ENCODE measurements at regions not wholly inside any gene's neighbourhood (a gene's known extent, or its start where the extent isn't known, plus 50 kb on each side); places are given as distances from the start of the nearest gene placed in this dataset.
"Not testable (repeated sequence)": the region's sequence is repeated elsewhere in the genome, so short reads cannot be mapped to it uniquely, and the experiment has no call there.

DNA sequence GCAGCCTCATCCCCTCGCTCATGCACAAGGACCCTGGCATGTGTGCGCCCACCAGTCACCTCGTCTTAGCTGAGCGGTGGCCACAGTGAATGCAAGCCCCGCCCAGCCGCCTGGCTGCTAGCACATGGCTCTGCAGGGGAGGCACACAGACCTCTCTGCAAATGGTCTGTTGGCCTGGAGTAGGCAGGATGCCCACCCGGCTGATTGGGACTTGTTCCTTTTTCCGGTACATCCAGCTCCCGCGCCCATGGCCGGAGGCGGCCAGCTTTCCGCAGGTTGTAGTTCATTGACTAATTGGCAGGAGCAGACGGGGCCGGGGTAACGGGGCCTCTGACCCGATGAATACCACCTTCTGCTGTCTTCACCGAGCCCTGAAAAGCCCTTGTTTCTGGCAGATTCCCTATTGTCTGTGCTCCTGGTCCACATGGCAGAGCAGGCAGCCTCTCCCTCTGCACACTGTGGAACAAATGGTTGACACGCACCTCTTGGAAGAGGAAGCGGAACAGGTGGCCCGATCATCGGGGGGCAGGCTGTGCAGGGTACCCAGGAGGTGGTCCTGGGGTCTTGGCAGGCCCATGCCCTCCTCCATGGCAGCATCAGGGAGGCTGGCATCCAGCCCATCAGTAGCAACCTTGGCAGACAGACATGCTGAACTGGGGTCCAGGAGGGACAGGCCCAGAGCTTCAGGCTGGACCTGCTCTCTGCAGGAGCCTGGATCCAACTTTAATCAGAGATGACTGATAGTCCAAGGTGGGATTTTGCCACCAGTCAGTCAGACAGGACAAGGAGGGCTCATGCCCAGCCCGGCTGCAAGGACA lies 1512.0 kb downstream of the BRD1 start:
- FAIRE-seq = no peak

DNA sequence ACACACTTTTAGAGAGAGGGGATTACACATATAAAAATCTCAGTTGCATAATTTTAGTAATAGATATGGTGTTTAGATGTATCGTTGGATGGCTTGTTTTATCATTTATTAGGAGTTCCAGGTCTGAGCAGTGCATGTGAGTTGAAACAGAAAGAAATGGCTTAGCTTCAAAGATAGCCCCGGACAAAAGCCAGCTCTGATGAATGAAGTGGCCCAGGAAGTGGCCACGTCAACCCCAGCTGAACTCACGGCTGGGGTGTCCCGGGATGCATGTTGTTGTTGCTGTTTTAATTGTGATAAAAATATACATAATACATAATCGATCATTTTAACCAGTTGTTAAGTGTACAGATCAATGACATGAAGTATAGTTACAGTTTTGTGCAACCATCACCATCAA lies 1513.6 kb downstream of the BRD1 start:
- FAIRE-seq = no peak

DNA sequence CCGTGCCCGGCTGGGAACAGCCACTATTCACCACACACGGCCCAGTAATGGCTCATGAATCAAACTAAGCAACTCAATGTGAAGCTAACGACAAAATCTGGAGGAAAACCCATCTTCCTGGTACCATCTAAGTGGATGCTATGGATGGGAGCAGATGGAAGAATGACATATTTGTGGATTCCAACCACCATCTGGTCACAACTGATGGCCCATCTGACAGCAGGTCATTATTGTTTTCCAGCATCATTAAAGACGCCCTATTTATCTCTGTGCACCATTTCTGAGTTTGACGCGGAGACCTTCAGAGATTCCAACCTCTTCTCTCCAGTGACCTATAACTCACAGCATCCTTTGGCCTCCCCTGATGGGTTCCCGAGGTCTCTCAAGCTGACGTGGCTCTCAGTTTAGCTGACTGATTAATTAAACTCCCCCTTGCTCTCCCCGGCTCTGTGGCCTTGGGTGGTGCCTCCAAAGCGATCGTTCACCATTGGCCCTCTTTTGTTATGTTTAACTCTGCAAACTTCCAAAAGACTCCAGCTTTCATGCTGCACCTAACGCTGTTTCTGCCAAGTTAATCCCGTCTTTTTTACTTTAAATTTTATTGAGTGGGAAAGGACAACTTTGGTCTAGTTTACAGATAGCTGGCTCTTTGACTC lies 1514.4 kb downstream of the BRD1 start:
- FAIRE-seq = no peak

DNA sequence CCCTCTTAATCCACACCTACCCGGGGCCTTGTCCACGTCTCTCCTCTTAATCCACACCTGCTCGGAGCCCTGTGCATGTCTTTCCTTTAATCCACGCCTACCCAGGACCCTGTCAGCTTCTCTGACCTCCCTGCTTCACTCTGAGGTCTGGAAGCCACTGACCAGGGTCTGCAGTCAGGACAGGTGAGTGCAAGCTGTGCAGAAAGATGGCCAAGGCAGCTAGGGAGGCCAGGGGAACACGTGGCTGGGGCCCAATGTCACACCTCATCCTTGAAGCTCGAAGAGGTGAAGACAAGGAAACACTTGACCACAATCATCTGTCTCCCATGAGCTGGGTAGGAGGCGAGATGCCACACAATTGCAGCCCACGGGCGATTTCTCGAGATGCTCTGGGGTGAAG lies 1516.9 kb downstream of the BRD1 start:
- no peak for FAIRE-seq

DNA sequence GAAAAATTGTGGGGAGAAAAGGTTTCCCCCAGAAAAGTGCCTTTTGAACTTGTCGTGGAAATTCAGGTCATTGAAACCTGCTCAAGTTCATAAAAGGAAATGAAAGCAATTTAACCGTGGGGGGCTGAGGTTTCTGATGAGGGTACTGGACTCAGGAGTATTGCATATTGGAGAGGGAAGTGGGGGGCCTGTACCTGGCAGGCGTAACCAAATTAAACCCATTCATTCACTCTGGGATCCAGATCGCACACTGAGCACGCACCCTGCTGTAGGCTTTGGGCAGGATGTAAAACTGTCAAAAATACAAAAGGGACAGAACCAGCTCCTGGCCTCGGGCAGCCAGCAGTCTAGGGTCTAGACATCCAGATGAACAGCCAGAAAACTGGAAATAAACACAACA lies 1517.4 kb downstream of the BRD1 start:
- FAIRE-seq = no peak

DNA sequence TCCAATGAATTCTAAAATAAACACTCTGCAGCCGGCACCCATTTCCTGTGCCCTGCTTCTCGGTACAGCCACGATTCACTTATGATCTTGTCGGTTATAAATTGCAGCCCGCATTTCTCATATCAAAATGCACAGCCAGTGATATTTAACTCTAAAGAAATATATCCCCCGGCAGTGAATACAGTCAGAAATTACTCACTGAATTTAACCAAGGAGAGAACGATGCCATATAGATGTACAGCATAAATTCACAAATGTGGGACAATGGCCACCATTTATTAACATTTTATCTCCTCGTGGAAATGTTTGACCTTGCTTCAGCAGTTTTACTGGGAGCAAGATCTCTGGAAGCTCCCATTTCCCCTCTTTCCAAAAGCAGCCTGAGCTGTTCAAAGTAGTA lies 1517.8 kb downstream of the BRD1 start:
- no peak for FAIRE-seq

DNA sequence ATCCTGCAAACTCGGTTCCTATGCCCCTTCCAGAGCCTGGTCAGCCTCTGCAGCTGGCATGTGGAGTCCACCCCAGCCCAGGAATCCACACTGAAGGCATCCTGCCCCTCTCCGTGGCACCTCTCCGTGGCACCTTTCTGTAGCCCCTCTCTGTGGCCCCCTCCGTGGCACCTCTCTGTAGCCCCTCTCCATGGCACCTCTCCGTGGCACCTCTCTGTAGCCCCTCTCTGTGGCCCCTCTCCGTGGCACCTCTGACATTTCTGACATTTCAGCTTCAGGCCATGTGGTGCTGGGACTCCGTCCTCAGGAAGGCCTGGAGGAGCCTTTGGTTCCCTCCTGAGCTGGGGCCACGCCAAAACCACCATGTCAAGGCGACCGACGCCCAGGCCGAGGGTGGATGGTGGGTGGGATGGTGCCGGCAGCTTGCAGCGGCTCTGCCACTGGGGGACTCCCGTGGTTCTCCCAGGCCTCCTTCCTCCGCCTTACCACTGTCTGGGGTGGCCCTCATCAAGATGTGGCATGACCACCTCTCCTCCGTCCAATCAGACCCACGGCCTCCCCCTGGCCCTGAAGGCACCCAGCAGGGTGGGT lies 1518.5 kb downstream of the BRD1 start:
- no peak for FAIRE-seq

DNA sequence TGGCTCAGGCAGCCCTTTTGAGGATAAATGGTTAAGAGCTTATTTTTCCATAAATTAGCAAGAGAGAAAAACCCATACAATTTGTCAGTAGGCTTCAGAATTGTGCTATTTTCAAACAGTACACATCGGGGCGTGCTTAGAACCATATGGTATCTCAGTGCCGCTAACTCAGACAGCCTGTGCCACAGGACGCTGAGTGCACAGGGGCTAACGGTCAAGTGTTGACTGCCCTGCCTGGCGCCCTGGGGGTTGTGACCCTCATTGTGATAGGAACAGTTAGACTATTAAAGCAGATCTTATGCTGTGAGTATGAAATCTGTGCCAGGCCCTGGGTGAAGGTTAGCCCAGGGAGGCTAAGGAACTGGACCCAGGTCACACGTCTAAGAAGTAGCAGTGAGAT lies 1519.7 kb downstream of the BRD1 start:
- no peak for FAIRE-seq

DNA sequence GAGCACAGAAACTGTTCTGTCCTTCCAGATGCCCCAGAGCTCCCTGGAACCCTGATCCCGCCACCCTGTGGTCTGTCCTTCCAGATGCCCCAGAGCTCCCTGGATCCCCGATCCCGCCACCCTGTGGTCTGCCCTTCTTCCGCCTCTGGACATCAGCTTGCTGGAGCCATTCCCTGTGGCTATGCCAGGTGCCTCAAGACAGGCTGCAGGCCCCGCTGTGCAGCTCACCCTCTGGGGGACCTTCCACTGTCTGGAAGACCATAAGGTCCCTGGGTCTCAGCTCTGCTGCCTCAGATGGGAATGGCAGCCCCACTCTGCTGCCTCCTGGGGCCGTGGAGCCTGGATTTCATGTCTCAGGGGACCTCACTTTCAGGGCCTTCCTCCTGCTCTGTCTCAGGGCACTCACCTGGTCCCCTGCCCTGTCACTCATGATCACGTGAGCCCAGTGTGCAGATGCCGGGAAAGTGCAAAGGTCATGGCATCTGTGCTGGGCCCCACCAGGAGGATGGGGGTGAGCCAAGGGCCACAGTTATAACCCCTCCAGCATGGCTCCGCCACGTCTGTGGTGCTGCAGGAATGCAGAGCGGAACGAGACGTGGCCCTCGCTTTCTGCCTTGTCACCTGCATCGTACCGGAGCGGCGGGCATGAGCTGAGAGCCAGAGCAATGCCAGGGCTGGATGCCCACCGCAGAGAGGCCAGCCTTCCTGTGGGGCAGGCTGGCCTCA lies 1520.7 kb downstream of the BRD1 start:
- no peak for FAIRE-seq

DNA sequence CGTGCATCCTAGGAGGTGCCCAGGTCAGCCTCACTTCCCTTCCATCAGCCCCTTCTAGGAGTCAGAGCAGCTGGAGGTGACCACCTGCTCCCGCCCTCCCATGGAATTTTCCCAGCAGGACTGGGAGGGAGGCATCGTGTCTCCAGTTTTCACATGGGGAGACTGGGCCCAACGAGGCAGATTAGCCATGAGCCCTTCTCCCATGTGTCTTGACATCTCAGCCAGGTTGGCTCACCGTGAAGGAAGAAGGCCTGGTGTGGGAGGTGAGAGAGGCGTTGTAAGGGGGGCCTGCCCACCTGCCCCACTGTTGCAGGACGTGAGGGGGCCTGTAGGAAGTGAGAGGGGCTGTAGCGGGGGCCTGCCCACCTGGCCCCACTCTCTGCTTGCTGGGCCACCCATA lies 1521.4 kb downstream of the BRD1 start:
- FAIRE-seq = no peak

DNA sequence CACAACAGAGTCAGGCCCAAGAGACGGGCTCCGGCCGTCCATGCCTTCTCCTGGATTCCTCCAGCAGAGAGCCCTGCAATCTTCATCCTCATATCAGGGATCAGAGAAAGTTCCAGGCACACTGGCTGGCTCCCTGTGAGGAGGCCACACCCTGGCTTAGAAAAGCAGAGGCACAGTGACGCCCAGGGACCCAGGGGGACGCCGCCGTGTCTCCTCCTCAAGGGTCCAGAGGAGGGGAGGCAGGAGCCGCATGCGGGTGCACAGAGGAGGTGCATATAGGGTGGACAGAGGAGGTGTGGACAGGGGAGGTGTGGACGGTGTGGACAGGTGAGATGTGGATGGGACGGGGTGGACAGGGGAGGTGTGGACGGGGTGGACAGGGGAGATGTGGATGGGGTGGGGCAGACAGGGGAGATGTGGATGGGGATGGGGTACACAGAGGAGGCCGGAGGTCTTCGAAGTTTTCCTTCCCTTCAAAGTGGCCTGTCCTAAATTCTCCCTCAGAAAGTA lies 1521.9 kb downstream of the BRD1 start:
- FAIRE-seq = no peak

DNA sequence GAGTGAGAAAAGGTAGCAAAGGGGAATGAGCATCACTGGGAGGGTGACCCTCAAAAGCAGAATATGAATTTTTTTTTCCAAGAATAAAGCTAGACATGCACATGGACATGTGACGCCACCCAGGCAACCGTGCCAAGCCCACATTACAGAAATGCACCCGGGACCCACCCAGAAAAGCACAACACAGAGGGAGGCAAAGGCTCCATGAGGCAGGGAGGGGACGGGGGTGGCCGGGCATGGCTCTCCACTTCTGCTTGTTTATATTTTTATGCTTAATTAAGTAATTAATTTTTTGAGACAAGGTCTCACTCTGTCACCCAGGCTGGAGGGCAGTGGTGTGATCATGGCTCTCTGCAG lies 1524.3 kb downstream of the BRD1 start:
- FAIRE-seq = no peak

DNA sequence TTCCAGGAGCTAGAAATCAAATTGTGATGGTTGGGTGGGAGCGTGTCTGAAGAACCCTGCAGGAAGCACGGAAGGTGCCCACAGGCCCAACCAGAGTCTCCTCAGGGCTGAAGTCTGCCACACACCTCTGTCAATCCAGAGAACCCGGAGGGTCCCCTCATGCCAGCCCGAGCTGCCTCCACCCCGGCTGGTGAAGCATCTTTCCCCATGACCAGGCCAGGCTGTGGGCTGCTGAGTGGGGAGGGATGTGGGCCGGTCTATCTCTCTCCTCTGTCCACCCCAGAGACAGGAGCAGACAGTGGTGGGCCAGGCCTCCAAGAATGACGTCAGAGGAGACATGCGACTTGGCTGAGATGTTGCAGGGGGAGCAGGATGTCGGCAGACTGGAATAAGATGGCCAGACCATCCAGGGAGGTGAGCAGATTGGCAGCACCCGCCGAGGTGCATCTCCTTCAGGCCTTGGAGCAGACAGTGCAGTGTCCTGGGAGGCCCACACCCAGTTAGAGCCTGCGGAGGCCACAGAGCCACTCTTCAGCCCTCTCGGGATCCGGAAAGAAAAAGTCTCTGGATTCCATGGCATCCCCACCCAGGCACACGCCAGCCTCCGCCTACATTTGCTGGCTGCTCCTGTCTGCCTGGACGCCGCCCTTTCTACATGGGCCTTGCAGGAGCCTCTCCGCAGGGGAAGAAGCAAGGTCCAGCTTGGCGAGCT lies 1524.9 kb downstream of the BRD1 start:
- no peak for FAIRE-seq

DNA sequence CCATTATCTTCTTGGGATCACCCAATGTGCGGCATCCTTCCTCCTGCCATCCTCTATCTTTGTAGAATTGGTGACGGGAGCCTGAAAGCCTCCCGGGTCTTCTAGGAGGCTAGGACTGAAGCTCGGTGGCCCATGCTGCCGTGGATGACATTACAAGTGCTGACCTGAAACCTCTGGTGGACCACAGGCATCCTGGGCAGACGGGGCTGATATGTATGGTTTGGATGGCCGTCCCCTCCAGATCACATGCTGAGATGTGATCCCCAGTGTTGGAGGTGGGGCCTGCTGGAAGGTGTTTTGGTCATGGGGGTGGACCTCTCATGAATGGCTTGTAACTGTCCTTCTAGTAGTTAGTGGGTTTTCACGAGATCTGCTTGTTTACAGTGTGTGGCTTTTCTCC lies 1525.8 kb downstream of the BRD1 start:
- FAIRE-seq = no peak

DNA sequence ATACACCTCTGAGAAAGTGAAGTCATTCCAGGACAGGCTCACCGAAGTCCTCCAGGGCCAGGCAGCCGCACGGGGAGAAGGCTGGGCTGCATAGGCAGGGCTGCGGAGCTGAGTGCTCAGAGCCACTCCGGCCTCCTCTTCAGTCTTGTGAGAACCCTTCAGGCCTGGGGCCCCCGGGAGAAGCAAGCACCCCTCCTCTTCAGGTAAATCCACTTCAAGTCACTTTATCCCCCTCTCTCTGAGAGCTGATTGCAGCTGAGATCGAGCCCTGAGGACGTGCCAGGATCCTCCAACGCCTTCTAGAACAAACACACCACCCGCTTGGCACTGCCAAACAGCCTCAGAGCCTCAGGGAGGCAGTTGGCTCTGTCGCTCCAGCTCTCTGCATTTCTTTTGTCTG lies 1526.3 kb downstream of the BRD1 start:
- FAIRE-seq = no peak

DNA sequence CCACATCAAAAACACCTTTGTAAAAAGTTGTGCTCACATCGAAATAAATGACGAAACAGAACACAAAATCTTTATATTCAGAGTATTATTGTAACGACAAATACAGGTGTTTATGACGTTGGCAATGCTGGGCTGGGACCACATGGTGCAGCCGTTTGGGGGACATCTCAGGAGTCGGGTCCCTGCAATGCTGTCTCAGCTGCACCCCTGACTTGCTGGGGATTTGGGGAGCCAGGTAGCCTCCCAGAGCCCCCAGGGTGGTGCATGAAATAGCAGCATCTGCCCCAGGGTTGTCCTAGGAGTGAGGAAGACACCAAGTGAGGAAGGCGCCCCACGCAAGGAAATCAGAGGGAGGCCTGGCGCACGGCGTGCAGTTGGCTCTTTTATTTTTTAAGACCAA lies 1526.8 kb downstream of the BRD1 start:
- no peak for FAIRE-seq

DNA sequence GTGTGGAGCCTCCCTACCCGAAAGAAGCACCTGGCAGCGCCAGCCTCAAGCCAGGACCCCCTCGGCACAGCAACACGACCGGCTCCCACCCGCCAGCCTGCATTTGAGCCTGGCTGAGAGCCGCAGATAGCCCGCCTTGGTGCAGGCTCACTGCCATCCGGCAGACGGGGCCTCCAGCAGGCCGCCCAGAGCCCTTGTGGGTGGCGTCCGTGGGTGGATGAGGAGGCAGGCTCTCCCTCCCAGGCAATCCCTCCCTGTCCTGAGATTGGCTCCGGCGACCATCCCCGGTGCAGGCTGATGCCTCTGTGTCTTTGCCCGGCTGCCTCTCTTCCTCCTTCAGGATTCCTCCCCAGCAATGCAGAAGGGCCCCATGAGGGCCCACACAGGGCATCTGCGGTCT lies 1527.9 kb downstream of the BRD1 start:
- no peak for FAIRE-seq

DNA sequence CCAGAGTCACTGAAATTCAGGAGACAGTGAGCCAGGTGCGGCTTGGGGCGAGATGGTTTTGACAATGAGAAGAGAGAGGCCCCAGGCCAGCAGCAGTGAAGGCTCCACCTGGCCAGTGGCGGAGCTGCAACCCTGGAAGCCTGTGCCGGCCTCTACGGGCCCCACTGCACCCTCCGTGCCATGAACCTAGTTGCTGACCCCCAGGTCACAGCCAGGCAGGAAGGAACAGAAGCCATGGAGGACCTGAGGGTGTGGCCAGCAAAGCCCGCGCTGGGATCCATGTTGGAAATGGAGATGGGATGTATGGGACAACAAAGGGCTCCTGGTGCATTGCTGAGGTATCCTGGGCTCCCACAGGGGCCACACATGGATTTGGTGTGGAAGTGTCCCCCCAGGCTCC lies 1528.5 kb downstream of the BRD1 start:
- no peak for FAIRE-seq

DNA sequence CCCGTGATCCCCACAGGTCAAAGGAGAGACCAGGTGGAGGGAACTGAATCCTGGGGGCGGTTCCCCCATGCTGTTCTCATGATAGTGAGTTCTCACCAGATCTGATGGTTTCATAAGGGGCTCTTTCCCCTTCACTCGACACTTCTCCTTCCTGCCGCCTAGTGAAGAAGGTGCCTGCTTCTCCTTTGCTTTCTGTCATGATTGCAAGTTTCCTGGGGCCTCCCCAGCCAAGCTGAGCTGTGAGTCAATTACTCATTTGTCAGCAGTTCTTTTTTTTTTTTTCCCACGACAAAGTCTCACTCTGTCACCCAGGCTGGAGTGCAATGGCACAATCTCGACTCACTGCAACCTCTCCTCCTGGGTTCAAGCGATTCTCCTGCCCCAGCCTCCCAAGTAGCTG lies 1530.4 kb downstream of the BRD1 start:
- FAIRE-seq = no peak

DNA sequence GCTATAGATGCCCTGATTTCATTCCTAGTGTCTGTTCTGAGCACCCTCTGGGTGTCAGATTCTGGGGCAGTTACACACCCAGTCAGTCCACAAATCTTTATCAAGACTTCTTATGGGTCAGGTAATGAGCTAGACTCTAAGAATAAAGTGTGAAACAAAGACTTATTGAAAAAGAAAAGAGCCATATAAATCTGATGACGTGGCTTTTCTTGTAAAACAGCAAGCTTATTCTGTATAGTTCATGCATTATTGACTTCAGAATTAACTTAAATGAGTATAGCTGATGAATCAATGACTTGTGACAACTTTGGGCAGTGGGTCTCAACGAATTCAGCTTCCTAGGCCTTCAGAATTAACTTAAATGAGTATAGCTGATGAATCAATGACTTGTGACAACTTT lies 1527.5 kb downstream of the TBC1D22A start:
- FAIRE-seq = not testable (repeated sequence)

DNA sequence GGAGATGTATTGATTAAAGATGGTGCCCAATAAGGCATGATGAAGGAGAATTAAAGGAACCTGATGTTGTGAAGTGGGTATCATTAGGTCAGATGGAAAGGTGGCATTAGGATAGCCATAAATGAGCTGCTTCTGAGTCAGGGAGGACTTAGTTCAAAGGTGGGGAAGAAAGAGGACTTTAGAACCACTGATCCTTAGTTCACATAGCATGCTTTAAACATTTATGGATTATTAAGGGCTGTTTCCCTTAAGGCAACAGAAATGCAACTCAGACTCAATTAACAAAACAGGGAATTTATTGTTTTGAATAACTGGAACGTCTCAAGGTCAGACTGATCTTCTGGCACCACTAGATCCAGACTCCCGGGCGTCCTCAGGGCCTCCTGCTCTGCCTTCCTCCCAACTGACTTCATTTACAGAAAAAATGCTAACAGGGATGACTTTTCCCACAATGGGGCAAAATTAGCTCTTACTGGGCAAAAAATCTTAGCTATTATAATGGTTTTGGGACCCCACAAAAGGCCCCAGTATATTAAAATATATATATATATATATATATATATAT lies 1526.0 kb downstream of the TBC1D22A start:
- FAIRE-seq = no peak

DNA sequence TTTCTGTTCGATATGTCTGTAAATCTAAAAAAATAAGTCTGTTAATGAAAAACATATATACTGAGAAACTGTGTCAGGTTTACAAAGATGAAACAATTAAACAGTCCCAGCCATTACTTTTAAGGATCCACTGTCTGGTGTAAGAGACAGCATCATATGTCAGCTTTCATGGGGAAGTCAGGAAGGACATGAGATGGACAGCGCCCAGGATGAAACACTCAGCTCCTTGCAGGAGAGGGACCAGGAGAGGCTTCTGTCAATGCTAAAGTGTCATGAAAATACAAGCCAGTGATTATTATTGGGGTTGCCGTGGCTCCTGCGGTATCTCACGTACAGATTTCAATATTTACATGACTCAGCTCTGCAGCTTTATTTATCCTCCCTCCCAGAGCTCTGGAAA lies 1524.6 kb downstream of the TBC1D22A start:
- no peak for FAIRE-seq
